GM19035 (cell line): ENCODE measurements at regions not wholly inside any gene's neighbourhood (a gene's known extent, or its start where the extent isn't known, plus 50 kb on each side); places are given as distances from the start of the nearest gene placed in this dataset.

Experiments used
- ATAC-seq: cut with Tn5 transposase; IDR thresholded peaks from one replicate; pipeline ENCODE4 v1.9.1; 2021; ENCODE audit not compliant: unreplicated experiment

DNA sequence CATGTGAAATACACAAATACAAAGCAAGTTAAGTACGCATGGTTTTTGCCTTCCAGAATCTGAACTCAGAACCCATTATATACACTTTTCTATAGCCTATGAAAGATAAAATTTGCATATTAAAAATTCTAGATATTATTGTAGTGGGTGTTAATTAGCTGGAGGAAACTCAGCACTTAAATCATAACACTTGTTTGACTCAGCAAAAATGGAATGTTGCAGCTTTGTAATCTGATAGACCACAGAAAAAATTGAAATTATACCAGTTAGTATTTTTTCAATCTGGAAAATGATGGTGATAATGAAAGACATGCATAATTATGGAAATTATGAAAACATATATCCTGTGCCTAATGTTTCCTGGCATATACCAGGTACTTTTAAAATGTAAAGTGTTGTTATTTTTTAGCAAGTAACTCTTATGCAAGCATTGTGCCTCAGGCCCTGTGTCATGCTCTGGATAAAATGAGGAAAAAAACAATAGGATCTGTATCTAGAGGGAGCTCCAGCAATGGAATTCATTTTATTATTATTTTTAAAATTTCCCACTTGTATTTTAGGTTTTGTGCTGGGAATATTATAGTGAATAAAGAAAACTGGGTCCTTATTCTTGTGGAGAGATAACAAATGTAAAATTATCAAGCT, 490.4 kb upstream of the SEMA3A start:
- no peak for ATAC-seq

- ATAC-seq, result no peak
Measured at GRCh38 chr7:84682543-84682942, 488.0 kb upstream of the SEMA3A start.

GRCh38 chr7:84678841-84679240, 484.3 kb upstream of the SEMA3A start:
- no peak for ATAC-seq

DNA sequence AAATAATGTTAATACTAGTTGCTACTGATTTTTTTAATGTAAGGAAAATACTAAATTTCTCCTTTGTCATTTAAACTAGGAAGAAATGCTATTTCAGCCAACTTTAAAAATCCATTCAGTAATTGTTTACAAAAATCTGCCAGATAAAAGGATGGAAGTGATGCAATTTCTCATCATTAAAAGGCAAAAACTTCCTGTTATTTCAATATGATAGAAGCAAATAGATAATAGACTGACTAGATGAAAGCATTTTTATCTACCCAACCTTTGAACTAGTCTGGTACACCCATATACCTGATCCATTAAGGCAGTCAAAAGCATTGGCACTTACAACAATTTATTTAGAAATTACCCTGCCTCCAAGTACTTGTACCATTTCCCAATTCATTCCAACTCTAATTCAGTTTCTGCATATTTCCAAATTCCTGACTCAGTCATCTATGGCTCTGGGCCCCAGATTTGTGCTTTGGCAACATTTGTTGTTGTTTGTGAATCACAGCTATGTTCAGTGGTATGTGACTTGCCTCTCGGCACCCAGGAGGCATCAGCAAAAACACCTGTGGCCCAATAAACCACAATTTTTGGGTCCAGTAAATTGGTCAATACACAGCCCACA, 482.6 kb upstream of the SEMA3A start:
- ATAC-seq, result no peak

DNA sequence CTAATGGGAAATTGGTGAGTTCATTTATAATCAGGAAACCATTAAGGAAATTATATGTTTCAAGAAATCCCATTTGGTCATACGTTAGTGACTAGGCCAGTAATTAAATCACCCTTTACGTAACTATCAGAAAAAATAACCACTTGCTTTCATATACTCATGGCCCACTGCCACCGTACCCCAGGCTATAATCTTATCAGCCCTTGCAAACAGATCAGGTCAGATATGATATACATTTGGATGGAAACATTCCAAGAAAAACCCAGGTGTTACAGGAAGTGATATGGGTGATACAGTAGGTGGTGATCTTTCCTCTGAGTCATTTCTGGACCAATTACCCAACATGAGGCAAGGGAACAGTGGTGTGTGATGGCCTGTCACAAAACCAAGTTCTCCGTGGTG, 481.0 kb upstream of the SEMA3A start:
- ATAC-seq, result no peak

- ATAC-seq, result no peak
Measured at GRCh38 chr7:84674236-84674913, 479.8 kb upstream of the SEMA3A start.

DNA sequence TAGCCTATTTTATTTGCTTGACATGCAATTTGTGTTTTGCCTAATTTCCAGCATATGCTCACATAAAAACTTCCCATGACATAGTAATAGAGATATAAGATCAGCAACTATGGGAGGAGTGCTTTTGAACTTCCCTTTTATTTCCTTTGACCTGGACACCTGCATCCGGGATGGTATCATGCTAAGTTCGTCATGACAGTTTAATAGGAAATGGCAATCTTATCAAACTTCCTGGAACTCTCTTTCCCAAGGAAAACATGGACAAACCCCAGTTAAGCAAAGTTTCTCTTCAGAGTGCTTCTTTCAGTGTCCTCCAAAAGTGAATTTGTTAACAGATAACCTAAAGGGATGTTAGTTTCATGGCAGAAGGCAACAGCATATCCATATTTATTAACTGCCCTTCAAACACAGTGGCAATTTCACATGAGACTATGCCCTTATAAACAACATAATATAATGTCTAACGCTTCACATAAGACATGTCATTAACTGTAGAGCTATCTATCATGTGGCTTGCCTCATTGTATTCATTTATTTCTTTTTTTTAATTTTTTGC, 474.7 kb upstream of the SEMA3A start:
- no peak for ATAC-seq

DNA sequence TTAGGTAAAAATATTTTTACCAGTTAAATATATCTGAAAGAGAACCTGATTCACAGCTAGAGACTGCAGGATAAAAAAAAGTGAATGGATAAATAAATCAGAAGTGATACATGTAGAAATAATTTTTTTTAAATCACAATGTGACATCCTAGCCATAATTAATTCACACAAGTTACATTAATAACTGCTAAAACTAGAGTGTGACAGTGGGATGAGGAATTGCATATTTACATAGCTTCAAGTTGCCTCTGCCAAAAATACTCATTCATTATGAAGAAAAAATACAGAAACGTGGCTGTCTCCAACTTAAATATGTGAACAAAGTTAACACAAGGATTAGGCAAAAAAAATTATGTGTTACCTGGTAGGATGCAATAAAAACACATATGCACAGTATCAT, 473.5 kb upstream of the SEMA3A start:
- no peak for ATAC-seq

- no peak for ATAC-seq
Measured at GRCh38 chr7:84666651-84667050, 472.1 kb upstream of the SEMA3A start.

GRCh38 chr7:84665339-84665738, 470.8 kb upstream of the SEMA3A start:
- no peak for ATAC-seq

DNA sequence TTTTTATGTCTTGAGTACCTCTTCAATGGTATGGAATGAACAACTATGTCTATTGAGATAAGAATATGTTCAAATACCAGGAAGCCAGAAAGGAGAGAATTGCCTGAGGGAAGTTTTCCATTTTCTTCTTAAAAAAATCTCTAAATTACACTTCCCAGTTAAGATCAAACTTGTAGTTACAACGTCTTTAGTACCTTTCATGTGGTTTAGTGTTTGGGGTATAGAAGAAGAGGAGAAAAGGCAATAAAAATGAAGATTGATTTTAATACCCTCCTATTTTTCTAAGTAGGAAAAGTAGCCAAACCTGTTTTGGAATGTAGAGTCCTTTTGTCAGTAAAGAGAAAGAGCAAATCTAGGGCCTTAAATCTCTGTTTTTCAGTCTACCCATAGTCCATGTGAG, 470.0 kb upstream of the SEMA3A start:
- ATAC-seq, result no peak

- no peak for ATAC-seq
Measured at GRCh38 chr7:84663224-84663623, 468.6 kb upstream of the SEMA3A start.

GRCh38 chr7:84658286-84658685, 463.7 kb upstream of the SEMA3A start:
- ATAC-seq, result no peak

- no peak for ATAC-seq
Measured at GRCh38 chr7:84654273-84654672, 459.7 kb upstream of the SEMA3A start.

DNA sequence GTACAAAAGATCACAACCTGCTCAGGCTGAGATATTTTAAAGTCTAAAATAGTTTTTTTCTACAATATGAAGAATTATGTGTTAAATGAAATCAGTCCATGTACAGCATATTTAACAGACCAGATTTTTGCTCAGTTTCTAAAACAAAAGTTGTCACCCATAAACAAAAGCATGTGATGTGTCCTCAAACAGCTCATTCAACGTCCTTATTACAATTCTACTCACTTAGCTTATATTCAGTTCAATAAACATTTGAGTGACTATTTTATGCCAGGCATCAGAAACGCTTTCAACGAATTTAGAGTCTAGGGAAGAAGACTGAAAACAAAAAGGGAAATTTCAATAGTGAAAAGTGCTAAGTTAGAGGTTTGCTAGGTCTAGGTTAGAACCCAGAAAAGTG, 457.3 kb upstream of the SEMA3A start:
- no peak for ATAC-seq

GRCh38 chr7:84647797-84648757, 453.5 kb upstream of the SEMA3A start:
- no peak for ATAC-seq

DNA sequence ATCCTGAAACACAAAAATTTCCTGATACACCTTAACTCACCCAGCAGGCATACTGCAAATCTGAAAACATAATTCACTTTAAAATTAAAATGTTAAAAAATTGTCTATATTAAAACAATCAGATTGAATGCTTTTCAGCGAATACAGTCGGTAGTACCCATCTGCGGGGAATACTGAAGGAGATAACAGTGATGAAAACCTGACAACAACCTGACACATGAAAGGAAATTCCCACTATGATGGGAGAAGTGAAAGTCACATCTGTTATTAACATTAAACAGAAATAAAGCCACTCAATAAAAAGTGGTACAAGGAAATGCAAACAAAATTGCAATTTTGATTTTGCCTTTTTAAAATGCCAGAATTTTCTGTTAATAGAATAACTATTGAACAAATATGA, 448.0 kb upstream of the SEMA3A start:
- no peak for ATAC-seq

- no peak for ATAC-seq
Measured at GRCh38 chr7:84640637-84641036, 446.0 kb upstream of the SEMA3A start.

DNA sequence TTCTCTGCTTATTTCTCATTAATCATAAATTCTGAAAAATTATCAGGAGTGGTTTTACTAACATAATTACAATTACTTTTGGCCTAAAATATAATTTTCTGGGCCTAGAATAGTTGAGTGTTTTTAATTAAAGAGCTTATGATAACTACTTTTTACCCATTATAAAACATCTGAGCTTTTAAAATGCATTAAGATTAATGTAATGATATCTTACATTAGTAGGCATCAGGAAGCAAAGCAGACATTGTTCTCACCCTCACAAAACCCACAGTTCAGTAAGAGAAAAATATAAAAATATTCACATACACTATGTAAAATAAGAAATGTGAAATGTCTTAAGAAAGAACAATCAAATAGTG, 443.7 kb upstream of the SEMA3A start:
- no peak for ATAC-seq

DNA sequence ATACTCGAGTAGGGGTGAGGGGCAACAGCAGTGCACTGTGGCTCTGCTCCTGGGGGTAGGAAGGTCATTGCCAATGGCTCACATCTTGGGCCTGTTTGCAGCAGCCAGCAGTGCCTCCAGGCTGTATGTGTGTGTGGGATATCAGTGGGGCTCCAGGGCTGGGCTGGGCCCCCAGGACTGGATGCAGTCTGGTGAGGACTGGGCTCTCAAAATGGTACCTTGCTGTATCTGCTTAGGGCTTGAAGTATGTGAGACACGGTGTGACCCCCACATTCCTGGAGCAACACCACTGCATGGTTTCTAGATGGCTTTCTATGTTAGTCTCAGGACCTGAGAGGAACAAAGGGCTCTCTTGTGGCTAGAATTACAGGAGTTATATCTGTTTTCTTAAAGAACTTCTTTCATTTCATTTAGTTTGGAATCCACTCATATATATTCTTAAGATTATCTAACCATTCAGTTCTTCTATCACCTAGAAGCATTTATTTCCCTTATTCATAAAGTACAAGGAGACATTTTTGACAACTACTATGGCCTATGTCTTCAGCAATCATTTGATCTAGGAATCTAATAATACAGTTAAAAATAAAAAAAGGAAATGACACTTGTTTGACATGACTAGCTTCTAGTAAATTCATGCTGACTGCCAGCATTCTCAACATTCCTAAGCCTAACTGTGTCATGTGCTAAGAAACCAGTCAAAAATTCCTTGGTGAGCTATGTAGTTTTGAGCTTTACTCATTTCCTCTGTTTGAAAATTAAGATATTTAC, 443.2 kb upstream of the SEMA3A start:
- ATAC-seq, result no peak
